GM20000 (cell line): ENCODE measurements at regions not wholly inside any gene's neighbourhood (a gene's known extent, or its start where the extent isn't known, plus 50 kb on each side); places are given as distances from the start of the nearest gene placed in this dataset.

Source experiments
- DNase-seq: peaks from one replicate; pipeline ENCODE4 v3.0.0; 2012; ENCODE audit warnings: low spot score
- CTCF ChIP-seq: IDR thresholded peaks from 2 replicates; pipeline ENCODE4 v1.5.1; 2012; ENCODE audit warnings: mild to moderate bottlenecking, control low read depth; ENCODE audit errors: extremely low read depth, missing control alignments

- no peak for DNase-seq
- TF ChIP-seq CTCF: no peak
Observed at GRCh38 chr2:196379600-196379999, 208.2 kb upstream of the STK17B start.

DNA sequence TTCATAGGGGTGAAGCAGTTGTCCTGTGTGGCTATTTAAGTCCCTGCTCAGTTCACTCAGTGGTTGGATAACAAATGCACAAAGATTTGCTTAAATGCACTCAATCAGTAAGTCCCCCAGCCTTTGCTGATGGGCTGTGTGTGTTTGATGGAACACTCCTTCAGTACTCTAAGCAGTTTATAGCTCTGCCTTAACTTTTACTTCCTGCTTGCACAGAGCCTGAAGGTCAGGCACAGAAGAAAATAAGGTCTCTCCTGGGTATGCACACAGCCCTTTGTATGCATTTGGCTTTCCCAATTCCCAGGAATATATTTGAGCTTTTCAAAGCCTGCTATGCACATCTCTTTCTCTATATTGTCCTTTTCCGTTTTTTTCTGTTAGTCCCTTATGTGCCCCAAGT, 208.7 kb upstream of the STK17B start:
- no peak for TF ChIP-seq CTCF
- DNase-seq: no peak

- DNase-seq: no peak
Observed at GRCh38 chr2:196380575-196380974, 209.2 kb upstream of the STK17B start.

GRCh38 chr2:196381464-196381863, 210.1 kb upstream of the STK17B start:
- DNase-seq: no peak
- no peak for TF ChIP-seq CTCF

More at GRCh38 chr2:196380575-196380974, 209.2 kb upstream of the STK17B start:
- TF ChIP-seq CTCF: no peak

- no peak for DNase-seq
- no peak for TF ChIP-seq CTCF
Observed at GRCh38 chr2:196383799-196384198, 212.4 kb upstream of the STK17B start.

- DNase-seq: no peak
- TF ChIP-seq CTCF: no peak
Observed at GRCh38 chr2:196384729-196385128, 213.4 kb upstream of the STK17B start.

GRCh38 chr2:196389670-196390069, 218.3 kb upstream of the STK17B start:
- no peak for DNase-seq
- no peak for TF ChIP-seq CTCF
